ENCODE measurements at regions not wholly inside any gene's neighbourhood (a gene's known extent, or its start where the extent isn't known, plus 50 kb on each side); places are given as distances from the start of the nearest gene placed in this dataset.

GRCh38 chr12:67370979-67371378 is 101.8 kb downstream of the CAND1 start:
- no peak for DNase-seq

- DNase-seq, result no peak
Measured at GRCh38 chr12:67377021-67377420, 107.9 kb downstream of the CAND1 start.

GRCh38 chr12:67377541-67377940 is 108.4 kb downstream of the CAND1 start:
- DNase-seq, result no peak

- no peak for DNase-seq
Measured at GRCh38 chr12:67382241-67382871, 113.2 kb downstream of the CAND1 start.

GRCh38 chr12:67386869-67387565 is 117.9 kb downstream of the CAND1 start:
- no peak for DNase-seq

- DNase-seq, result no peak
Measured at GRCh38 chr12:67388331-67389138, 119.4 kb downstream of the CAND1 start.

GRCh38 chr12:67390273-67390672 is 121.1 kb downstream of the CAND1 start:
- DNase-seq, result no peak

GRCh38 chr12:67391034-67391433 is 121.9 kb downstream of the CAND1 start:
- DNase-seq, result no peak

GRCh38 chr12:67391656-67392055 is 122.5 kb downstream of the CAND1 start:
- no peak for DNase-seq

GRCh38 chr12:67394550-67394949 is 125.4 kb downstream of the CAND1 start:
- no peak for DNase-seq

- DNase-seq, result no peak
Measured at GRCh38 chr12:67400742-67401141, 131.6 kb downstream of the CAND1 start.

- no peak for DNase-seq
Measured at GRCh38 chr12:67410246-67410645, 141.1 kb downstream of the CAND1 start.

- no peak for DNase-seq
Measured at GRCh38 chr12:67410667-67411067, 141.5 kb downstream of the CAND1 start.

- DNase-seq, result no peak
Measured at GRCh38 chr12:67411562-67411961, 142.4 kb downstream of the CAND1 start.

GRCh38 chr12:67413577-67413976 is 144.4 kb downstream of the CAND1 start:
- no peak for DNase-seq

- no peak for DNase-seq
Measured at GRCh38 chr12:67414011-67414715, 145.0 kb downstream of the CAND1 start.

GRCh38 chr12:67415473-67415872 is 146.3 kb downstream of the CAND1 start:
- DNase-seq, result peak; percentile 70

GRCh38 chr12:67419810-67420209 is 150.7 kb downstream of the CAND1 start:
- no peak for DNase-seq

- no peak for DNase-seq
Measured at GRCh38 chr12:67420506-67420905, 151.3 kb downstream of the CAND1 start.

- DNase-seq, result no peak
Measured at GRCh38 chr12:67422081-67422480, 152.9 kb downstream of the CAND1 start.

GRCh38 chr12:67424784-67425183 is 155.6 kb downstream of the CAND1 start:
- no peak for DNase-seq

GRCh38 chr12:67425394-67425793 is 156.2 kb downstream of the CAND1 start:
- no peak for DNase-seq

- no peak for DNase-seq
Measured at GRCh38 chr12:67426067-67426466, 156.9 kb downstream of the CAND1 start.

Data from NCI-H1694 (cell line).